HG02852 (cell line): ENCODE measurements at regions not wholly inside any gene's neighbourhood (a gene's known extent, or its start where the extent isn't known, plus 50 kb on each side); places are given as distances from the start of the nearest gene placed in this dataset.

Experiments
- ATAC-seq: cut with Tn5 transposase; IDR thresholded peaks from one replicate; pipeline ENCODE4 v1.9.1; 2021; ENCODE audit warnings: mild to moderate bottlenecking, moderate library complexity; ENCODE audit not compliant: unreplicated experiment

- no peak for ATAC-seq
Measured at GRCh38 chr10:131841131-131841660, 59.6 kb upstream of the PPP2R2D start.

GRCh38 chr10:131841661-131842139 is 59.1 kb upstream of the PPP2R2D start:
- ATAC-seq, result no peak

- ATAC-seq, result no peak
Measured at GRCh38 chr10:131842351-131843088, 58.3 kb upstream of the PPP2R2D start.

GRCh38 chr10:131843089-131843595 is 57.7 kb upstream of the PPP2R2D start:
- no peak for ATAC-seq

- ATAC-seq, result no peak
Measured at GRCh38 chr10:131843881-131844284, 56.9 kb upstream of the PPP2R2D start.

GRCh38 chr10:131844529-131845084 is 56.2 kb upstream of the PPP2R2D start:
- no peak for ATAC-seq

- no peak for ATAC-seq
Measured at GRCh38 chr10:131845505-131846239, 55.1 kb upstream of the PPP2R2D start.

GRCh38 chr10:131846240-131847101 is 54.3 kb upstream of the PPP2R2D start:
- no peak for ATAC-seq

- ATAC-seq, result no peak
Measured at GRCh38 chr10:131847241-131847783, 53.5 kb upstream of the PPP2R2D start.

- no peak for ATAC-seq
Measured at GRCh38 chr10:131848296-131848695, 52.5 kb upstream of the PPP2R2D start.

- ATAC-seq, result no peak
Measured at GRCh38 chr10:131848741-131849590, 51.8 kb upstream of the PPP2R2D start.

- no peak for ATAC-seq
Measured at GRCh38 chr10:131849591-131850382, 51.0 kb upstream of the PPP2R2D start.

- ATAC-seq, result no peak
Measured at GRCh38 chr10:131850383-131850870, 50.4 kb upstream of the PPP2R2D start.
